DMS153 (cell line): ENCODE measurements at regions not wholly inside any gene's neighbourhood (a gene's known extent, or its start where the extent isn't known, plus 50 kb on each side); places are given as distances from the start of the nearest gene placed in this dataset.
A peak's percentile ranks its signal among the peaks of the same experiment; 100 is the strongest.
"Not testable (repeated sequence)": the region's sequence is repeated elsewhere in the genome, so short reads cannot be mapped to it uniquely, and the experiment has no call there.

Source experiments
- DNase-seq: peaks from one replicate; lab custom pipeline; 2025; lab: John Stamatoyannopoulos, UW

- DNase-seq, result no peak
Observed at GRCh38 chr9:28923351-28923750, 1350.1 kb upstream of the C9orf72 start.

DNA sequence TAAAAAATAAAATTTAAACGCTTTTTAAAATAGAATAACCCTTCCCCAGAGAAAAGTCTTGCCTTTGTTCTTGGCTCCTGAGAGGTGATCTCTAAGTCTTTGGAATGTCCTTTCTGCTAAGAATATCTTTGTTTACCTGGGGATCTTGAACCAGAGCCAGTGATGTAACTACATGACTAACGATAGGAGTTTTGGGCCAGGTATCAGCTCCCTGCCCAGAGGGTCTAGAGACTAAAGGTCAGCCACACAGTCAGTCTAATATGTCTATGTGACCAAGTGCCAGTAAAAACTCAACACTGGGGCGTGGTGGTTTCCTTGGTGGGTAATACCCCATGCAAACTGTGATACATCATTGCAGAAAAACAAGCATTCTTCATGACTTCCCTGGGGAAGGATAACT is 1351.9 kb upstream of the C9orf72 start:
- DNase-seq, result no peak

DNA sequence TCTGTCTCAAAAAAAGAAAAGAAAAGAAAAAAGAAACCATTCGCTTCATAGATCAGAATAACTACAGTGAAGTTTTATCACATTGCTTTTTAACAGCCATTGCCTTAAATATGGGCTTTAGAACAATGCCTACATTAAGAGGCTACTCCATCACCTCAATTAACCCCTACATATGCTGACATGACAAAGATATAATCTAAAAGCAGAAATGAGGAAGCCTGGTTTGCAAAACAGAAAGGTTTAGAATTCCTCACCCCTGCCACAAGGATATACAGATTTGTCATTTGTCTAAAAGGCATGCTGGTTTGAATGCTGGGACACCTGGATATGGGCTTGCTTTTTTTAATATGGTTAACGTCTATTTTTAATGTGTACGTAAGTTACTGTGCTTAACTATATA is 1353.0 kb upstream of the C9orf72 start:
- no peak for DNase-seq

DNA sequence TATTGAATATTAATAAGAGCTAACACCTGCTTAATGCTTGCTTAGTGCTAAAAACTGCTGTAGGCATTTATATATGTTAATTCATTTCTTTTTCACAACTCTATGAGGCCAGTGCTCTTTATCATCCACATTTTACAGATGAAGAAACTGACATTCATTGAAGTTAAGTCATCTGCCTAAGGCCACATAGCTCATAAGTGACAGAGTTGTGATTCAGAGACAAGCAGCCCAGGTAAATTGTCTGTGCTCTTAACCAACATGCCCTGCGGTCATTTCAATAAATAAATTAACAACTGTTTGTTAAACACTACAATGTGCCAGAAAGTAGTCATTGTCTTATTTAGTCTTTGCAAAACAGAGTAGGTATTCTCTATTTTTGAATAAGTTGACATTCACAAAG is 1354.4 kb upstream of the C9orf72 start:
- no peak for DNase-seq

DNA sequence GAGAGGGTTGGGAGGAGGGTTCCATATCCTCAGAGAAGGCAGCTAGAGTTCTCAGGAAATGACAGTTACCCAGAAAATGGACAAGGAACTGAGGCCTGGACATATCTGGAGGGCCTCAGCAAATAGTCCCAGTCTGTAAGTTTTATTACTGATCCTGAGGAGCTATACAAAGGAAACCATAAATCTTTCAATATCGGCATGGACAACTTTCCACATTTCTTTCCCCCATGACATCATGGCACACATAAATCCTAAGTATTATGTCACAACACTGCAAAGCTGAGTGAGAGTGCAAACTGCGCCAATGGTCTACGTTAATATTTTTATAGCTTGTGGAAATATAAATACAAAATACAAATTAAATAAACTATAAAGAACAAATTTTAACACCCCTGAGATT is 1356.2 kb upstream of the C9orf72 start:
- DNase-seq, result no peak

DNA sequence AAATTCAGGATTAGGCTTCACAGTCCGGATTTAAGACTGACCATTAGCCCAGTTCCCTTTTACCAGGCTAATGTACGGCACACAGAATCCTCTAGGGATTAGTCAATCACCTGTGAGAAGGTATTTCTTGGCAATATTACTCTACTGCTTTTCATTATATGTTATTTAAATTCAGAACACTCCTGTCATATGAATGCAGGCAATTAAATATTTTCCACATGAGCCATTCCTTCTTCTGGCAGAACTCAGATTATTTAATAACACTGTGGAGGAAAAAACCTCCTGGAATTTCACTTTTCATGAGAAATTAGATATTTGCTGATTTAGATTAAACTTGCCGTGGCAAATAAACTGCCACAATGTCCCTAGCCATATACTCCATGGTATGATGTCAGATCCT is 1357.5 kb upstream of the C9orf72 start:
- DNase-seq, result no peak

GRCh38 chr9:28934111-28934510 is 1360.8 kb upstream of the C9orf72 start:
- DNase-seq, result no peak

DNA sequence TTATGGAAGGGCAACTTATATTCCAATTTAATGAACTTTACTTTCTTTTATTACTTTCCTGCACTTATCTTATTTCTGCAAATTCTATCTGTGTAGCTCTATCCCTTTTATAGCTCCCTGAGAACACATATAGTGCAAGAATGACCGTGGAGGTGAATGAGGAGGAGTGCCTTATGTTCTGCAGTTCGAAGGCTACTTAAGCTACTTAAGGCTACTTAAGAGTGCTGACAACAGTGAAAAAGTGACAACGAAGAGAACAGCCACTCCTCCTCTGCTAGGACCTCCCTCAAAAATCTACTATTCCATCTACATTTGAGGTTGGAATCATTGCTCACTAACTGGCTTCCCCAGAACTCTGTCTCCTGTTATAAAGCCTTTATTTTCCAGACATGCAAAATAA is 1365.7 kb upstream of the C9orf72 start:
- no peak for DNase-seq

- DNase-seq, result no peak
Observed at GRCh38 chr9:28941856-28942255, 1368.6 kb upstream of the C9orf72 start.

DNA sequence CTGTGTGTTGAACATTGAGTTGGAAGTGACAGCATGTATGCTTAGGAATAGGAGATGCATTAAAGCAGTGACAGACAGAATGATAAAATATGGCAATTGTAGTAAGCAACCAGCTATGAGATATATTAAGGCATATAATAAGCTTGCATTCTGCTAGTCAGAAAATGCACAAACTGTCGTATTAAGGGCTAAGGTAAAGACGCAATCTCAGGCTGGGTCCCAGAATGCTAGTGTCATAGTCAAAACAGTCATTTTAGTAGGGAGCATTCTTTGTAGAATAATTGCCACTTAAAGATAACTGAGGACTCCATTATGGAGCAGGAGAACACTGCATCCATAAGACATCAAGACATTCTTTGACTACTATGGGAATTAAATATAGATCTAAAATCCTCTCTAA is 1369.7 kb upstream of the C9orf72 start:
- DNase-seq, result no peak

DNA sequence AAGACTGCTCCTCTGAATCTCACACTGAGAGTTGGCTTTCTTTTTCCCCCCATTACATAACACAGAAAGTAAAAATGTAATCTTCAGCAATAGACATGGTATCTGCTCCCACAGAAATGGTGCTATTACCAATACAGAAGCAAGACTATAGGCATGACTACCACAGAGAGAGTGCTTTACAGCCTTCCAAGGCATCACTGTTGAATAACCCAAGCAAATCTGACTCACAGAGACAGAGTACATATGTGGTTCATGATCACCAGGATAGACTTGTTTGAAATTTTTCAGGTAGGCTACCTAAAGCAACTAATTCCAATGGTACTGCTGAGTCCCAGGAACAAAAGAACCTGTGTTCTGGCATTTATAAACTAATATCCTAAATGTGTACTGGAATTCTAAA is 1373.4 kb upstream of the C9orf72 start:
- no peak for DNase-seq

DNA sequence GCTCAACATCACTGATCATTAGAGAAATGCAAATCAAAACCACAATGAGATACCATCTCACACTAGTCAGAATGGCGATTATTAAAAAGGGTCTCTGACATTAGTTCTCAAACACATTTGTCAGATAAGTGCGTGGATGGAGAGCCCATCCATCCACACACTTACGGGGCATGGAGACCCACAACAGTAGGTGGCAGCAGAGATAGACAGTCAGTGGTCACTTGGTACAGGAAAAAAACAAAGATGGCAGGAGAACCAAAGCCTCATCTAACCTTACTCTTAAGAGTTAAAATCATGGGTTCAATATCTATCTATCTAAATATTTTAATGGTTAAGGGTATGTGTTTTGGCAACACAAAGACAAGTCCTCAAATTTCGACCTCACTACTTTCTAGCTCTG is 1378.7 kb upstream of the C9orf72 start:
- DNase-seq, result no peak

DNA sequence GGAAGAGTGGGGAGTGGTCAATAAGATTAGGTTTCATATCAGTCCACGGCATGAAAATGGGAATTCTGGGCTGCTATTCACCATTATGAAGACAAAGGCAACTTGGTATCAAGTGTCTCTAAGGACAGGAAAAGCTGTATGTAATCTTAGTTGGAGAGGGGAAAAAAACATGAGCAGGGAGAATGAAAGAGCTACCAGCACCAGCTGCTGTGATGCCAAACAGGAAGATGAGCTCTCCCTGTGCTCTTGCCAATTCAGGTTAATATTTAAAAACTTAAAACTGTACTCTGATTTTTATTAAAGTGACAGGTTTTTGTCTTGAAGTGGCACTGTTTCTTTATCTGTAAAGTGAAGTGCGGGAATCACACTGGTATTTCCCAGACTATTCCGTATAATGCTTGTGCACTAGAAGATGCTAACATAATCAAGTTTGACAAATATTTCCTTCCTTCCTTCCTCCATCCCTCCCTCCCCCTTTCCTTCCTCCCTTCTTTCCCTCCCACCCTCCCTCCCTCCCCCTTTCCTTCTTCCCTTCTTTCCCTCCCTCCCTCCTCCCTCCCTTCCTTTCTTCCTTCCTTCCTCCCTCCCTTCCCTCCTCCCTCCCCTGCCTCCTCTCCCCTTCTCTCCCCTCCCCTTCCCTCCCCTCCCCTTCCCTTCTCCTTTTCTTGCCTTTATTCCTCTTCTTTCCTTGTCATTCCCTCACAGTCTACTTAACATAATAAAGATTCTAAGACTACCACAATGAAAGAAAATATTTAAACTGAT is 1383.0 kb upstream of the C9orf72 start:
- DNase-seq, result peak; percentile 51

DNA sequence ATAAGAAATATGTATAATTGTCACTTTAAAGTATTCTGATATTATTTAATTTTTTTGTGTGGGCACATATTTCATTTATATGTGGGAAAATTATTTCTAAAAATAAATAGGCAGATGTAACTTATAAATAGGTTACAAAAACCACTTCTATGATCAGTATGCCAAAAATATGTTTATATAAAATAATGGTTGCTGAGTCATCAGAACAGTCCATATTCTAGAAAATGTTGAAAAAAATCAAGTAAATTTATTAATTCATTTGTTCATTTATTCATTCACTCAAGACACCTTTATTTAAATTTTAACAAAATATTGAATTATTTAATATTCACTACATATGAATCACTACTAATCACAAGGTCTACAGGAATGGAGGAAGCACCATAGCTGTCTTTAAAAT is 1387.3 kb upstream of the C9orf72 start:
- no peak for DNase-seq

- DNase-seq, result no peak
Observed at GRCh38 chr9:28961623-28962022, 1388.3 kb upstream of the C9orf72 start.

- no peak for DNase-seq
Observed at GRCh38 chr9:28967226-28967625, 1393.9 kb upstream of the C9orf72 start.

DNA sequence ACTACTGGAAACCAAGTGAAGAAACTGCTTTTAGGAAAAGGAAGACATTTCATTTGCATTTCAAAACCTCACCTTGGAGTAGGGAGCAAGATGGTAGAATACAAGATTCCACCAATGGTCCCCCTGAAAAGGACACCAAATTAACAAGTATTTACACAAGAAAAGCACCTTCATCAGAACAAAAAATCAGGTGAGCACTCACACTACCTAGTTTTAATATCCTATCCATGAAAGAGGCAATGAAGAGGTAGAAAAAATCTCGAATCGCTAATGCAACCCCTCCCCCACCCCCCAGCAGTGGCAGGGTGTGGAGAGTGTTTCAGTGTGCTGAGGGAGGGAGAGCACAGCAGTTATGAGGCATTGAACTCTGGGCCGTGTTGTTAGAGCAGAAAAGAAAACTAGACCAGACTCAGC is 1397.0 kb upstream of the C9orf72 start:
- no peak for DNase-seq

- no peak for DNase-seq
Observed at GRCh38 chr9:28971881-28972280, 1398.6 kb upstream of the C9orf72 start.

DNA sequence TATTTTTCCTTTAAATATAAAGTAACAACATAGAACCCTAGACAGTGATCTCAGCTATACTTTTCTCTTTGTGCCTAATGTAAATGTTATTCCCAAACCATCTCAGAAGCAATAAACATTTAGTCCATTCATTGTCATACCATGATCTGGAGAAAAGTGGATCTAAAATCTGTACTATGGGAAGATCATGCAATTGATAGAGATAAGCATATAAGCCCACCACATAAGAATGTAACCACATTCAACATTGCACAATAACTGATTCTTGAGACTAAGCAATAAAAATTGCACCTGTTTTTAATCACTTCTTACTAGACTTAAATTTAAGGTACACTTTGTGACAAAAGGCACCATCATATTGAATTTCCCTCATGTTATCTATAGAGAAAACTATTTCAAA is 1403.0 kb upstream of the C9orf72 start:
- DNase-seq, result no peak

GRCh38 chr9:28976684-28977083 is 1403.4 kb upstream of the C9orf72 start:
- no peak for DNase-seq

DNA sequence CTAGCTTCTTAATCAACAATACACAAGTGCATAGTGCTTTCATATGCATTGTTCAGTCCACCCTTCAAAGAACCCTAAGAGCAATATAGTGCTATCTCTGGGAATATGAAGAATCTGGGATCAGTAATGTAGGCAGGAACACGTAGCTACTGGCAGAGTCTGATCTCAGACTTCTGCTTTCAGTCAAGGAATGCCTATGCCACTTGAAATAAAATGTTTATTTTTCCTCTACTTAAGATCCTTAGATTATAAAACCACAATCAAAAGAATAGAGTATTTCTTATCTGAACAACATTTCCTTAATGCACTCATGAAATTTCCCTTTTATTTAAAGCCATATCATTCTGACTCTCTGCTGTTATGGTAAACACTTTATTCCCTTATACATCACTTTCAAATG is 1407.8 kb upstream of the C9orf72 start:
- DNase-seq, result no peak

- no peak for DNase-seq
Observed at GRCh38 chr9:28981711-28982110, 1408.4 kb upstream of the C9orf72 start.

- DNase-seq, result no peak
Observed at GRCh38 chr9:28984016-28984415, 1410.7 kb upstream of the C9orf72 start.

- not testable (repeated sequence) for DNase-seq
Observed at GRCh38 chr9:28990009-28990408, 1416.7 kb upstream of the C9orf72 start.
